ENCODE measurements at regions not wholly inside any gene's neighbourhood (a gene's known extent, or its start where the extent isn't known, plus 50 kb on each side); places are given as distances from the start of the nearest gene placed in this dataset.

DNA sequence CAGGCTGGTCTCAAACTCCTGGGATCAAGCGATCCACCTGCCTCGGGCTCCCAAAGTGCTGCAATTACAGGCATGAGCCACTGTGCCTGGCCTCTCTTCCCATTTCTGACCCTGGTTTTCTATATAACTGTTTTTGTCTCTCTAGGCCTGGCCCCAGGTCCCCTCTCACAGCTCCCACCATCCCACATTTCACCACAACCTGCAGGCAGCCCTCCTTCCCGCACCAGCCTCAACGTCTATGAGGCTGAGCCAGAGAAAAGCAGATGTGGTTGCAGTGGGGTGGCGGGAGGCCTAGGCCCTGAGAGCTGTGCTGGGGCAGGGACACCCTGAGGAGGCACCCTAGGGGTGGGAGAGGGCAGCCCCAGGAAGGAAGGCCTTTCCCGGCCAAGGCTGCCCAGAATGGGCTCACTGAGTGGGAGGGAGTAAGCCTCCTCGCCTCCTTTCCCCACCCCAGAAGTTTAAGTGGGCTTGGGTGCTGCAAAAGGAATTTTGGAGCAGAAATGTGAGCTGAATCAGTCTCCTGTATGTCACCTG, 99.7 kb downstream of the LSM3 start:
- Histone ChIP-seq H3K27me3 (ENCODE audit: control insufficient read depth in 2 of 2, insufficient read depth in 2 of 2, low read length in 2 of 2) (no peaks in the 10 kb centered on the region), H3K79me2 (ENCODE audit: control insufficient read depth, insufficient read depth, low read length) (no peaks in the 10 kb centered on the region), H4K20me1 (replicated peaks; ENCODE audit: control insufficient read depth, extremely low read depth, insufficient read depth, low read length) (no peaks in the 10 kb centered on the region), H3K9ac (replicated peaks; ENCODE audit: extremely low read depth, insufficient read depth, low read length) (no peak overlapping the region), H3K4me3 (replicated peaks in 1 of 3; ENCODE audit: insufficient read depth in 1 of 3, low read depth in 1 of 3, low read length in 3 of 3) (no peak overlapping the region), H3K36me3 (ENCODE audit: control insufficient read depth in 2 of 2, extremely low read depth in 1 of 2, insufficient read depth in 2 of 2, low read length in 2 of 2) (no peaks in the 10 kb centered on the region), H3K4me1 (ENCODE audit: control insufficient read depth, extremely low read depth, insufficient read depth, low read length) (no peaks in the 10 kb centered on the region), H3K4me2 (ENCODE audit: insufficient read depth, low read length) (no peak overlapping the region), H2AFZ (ENCODE audit: low read depth, low read length) (no peak overlapping the region), H3K9me1 (replicated peaks; ENCODE audit: control insufficient read depth, extremely low read depth, insufficient read depth, low read length) (no peaks in the 10 kb centered on the region), H3K27ac (ENCODE audit: insufficient read depth, low read depth, low read length) (no peak overlapping the region), H3K9me3 (replicated peaks; ENCODE audit: control insufficient read depth, insufficient read depth, low read length) (no peaks in the 10 kb centered on the region)
- BruUV-seq (replicated peaks), result no TSS peak
- intact Hi-C loops (cut with micrococcal nuclease), result loop anchor here (5.0 kb wide), 1 partner anchor 269 kb away; no protein-coding TSS in a partner anchor
- dilution Hi-C loops (cut with MboI; ENCODE audit: extremely low pct_ligation_motif_present, low sequenced_read_pairs), result no loop called here
- CTCF ChIA-PET, result interaction anchor here (1.3 kb wide), 1 partner anchor 17 kb away, joined by 3 read pairs; no protein-coding TSS in a partner anchor
- TF ChIP-seq, protein P1, sequence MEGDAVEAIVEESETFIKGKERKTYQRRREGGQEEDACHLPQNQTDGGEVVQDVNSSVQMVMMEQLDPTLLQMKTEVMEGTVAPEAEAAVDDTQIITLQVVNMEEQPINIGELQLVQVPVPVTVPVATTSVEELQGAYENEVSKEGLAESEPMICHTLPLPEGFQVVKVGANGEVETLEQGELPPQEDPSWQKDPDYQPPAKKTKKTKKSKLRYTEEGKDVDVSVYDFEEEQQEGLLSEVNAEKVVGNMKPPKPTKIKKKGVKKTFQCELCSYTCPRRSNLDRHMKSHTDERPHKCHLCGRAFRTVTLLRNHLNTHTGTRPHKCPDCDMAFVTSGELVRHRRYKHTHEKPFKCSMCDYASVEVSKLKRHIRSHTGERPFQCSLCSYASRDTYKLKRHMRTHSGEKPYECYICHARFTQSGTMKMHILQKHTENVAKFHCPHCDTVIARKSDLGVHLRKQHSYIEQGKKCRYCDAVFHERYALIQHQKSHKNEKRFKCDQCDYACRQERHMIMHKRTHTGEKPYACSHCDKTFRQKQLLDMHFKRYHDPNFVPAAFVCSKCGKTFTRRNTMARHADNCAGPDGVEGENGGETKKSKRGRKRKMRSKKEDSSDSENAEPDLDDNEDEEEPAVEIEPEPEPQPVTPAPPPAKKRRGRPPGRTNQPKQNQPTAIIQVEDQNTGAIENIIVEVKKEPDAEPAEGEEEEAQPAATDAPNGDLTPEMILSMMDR (IDR thresholded peaks at IDR 0.05; ENCODE audit: extremely low read depth in 1 of 2, insufficient read depth in 1 of 2, low read depth in 1 of 2, low read length in 2 of 2), result no peak
- TF ChIP-seq GATA2 (IDR thresholded peaks at IDR 0.05; ENCODE audit: insufficient read depth, insufficient read length, low read depth, low read length) (no peak), MYC (IDR thresholded peaks at IDR 0.05; ENCODE audit: low read depth, low read length) (no peak), FOS (IDR thresholded peaks at IDR 0.05; ENCODE audit: borderline replicate concordance, insufficient read depth, low read length) (no peak), POLR2A (IDR thresholded peaks at IDR 0.05; ENCODE audit: low read depth, low read length) (no peak), EZH2 (IDR thresholded peaks at IDR 0.05; ENCODE audit: borderline replicate concordance, low read depth, low read length, severe bottlenecking) (no peak), JUN (IDR thresholded peaks at IDR 0.05; ENCODE audit: borderline replicate concordance, insufficient read depth, insufficient read length, low read depth) (no peak), POLR2AphosphoS5 (IDR thresholded peaks at IDR 0.05; ENCODE audit: insufficient read depth, low read depth, low read length) (no peak)
- TF ChIP-seq, protein P2, sequence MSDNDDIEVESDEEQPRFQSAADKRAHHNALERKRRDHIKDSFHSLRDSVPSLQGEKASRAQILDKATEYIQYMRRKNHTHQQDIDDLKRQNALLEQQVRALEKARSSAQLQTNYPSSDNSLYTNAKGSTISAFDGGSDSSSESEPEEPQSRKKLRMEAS (IDR thresholded peaks at IDR 0.05; ENCODE audit: insufficient read depth, insufficient read length), result no peak
- FAIRE-seq (no peak), DNase-seq (ENCODE audit: low read depth, low spot score) (no peak)
- POLR2A ChIA-PET, result no interaction called here
